ENCODE measurements at regions not wholly inside any gene's neighbourhood (a gene's known extent, or its start where the extent isn't known, plus 50 kb on each side); places are given as distances from the start of the nearest gene placed in this dataset.

DNA sequence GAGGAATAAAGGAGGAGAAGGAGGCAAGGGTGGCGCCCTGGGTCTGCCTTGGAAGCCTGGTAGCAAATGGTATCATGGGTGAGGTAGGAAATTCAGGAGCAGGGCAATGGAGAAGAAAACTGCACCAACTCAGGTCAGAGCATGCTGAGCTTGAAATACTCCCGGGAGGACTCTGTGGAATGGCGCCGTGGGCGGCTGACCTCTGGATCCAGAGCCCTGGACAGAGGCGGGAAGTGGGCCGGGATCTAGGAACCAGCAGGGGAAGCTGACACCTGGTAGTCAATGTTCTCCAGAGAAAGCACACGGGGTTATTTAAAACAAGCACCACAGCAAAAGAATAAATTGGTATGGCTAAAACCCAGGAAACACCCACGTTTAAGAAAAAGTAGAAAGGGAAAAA lies 161.3 kb downstream of the INO80D start (continued):
- TF ChIP-seq, protein P1, sequence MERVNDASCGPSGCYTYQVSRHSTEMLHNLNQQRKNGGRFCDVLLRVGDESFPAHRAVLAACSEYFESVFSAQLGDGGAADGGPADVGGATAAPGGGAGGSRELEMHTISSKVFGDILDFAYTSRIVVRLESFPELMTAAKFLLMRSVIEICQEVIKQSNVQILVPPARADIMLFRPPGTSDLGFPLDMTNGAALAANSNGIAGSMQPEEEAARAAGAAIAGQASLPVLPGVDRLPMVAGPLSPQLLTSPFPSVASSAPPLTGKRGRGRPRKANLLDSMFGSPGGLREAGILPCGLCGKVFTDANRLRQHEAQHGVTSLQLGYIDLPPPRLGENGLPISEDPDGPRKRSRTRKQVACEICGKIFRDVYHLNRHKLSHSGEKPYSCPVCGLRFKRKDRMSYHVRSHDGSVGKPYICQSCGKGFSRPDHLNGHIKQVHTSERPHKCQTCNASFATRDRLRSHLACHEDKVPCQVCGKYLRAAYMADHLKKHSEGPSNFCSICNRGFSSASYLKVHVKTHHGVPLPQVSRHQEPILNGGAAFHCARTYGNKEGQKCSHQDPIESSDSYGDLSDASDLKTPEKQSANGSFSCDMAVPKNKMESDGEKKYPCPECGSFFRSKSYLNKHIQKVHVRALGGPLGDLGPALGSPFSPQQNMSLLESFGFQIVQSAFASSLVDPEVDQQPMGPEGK (tag by site-specific recombination; IDR thresholded peaks at IDR 0.05) = no peak
- TF ChIP-seq HOXA7 (CRISPR knock-in tag; IDR thresholded peaks at IDR 0.05; ENCODE audit: borderline replicate concordance) (no peak), GLIS1 (tag by site-specific recombination; IDR thresholded peaks at IDR 0.05) (no peak), ZNF426 (tag by site-specific recombination; IDR thresholded peaks at IDR 0.05) (no peak), ZNF175 (tag by site-specific recombination; IDR thresholded peaks at IDR 0.05) (no peak)

DNA sequence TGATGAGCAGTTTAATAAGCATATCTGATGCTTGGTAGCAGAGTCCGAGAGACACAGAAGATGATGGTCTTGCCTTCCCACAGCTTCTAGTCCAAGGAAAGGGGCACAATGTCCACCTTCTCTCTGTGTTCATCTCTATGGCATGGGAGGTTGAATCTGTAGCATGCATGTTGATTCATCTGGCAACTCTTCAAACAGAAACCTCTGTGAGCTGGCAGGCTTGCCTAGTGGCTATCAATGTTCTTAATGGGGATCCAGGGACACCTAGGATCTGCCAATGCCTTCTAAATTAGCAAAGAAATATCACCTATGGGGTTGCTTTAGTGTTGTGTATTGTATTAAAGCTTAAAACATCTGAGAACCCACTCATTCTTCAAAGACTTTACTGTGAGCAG lies 170.8 kb downstream of the INO80D start:
- no peak overlapping the region for H3K27ac ChIP-seq (ENCODE audit: extremely low read depth, low read depth, low read length)
- ChIA-PET POLR2A (no interaction called here), CTCF (interaction anchor here (0.7 to 1.4 kb wide), 4 partner anchors 10 to 140 kb away, joined by 3 to 7 read pairs (median 6); no protein-coding TSS in a partner anchor)

More for the DNA sequence above, 170.8 kb downstream of the INO80D start:
- Histone ChIP-seq H3K9me3 (ENCODE audit: control insufficient read depth, insufficient read depth, low read depth, low read length) (no peaks in the 10 kb centered on the region), H3K4me1 (ENCODE audit: control insufficient read depth, insufficient read depth, low read length) (no peaks in the 10 kb centered on the region), H3K36me3 (ENCODE audit: control insufficient read depth in 2 of 2, insufficient read depth in 1 of 2, low read length in 2 of 2) (no peaks in the 10 kb centered on the region), H3K4me3 (ENCODE audit: low read depth, low read length) (no peak overlapping the region)
- TF ChIP-seq, protein P2, sequence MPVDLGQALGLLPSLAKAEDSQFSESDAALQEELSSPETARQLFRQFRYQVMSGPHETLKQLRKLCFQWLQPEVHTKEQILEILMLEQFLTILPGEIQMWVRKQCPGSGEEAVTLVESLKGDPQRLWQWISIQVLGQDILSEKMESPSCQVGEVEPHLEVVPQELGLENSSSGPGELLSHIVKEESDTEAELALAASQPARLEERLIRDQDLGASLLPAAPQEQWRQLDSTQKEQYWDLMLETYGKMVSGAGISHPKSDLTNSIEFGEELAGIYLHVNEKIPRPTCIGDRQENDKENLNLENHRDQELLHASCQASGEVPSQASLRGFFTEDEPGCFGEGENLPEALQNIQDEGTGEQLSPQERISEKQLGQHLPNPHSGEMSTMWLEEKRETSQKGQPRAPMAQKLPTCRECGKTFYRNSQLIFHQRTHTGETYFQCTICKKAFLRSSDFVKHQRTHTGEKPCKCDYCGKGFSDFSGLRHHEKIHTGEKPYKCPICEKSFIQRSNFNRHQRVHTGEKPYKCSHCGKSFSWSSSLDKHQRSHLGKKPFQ (tag by site-specific recombination; IDR thresholded peaks at IDR 0.05) = no peak
- TF ChIP-seq ZNF391 (tag by site-specific recombination; IDR thresholded peaks at IDR 0.05; ENCODE audit: borderline replicate concordance, low read depth) (no peak), ZNF175 (tag by site-specific recombination; IDR thresholded peaks at IDR 0.05) (no peak), WT1 (tag by site-specific recombination; IDR thresholded peaks at IDR 0.05) (no peak), ZNF707 (tag by site-specific recombination; IDR thresholded peaks at IDR 0.05) (no peak), ZNF433 (tag by site-specific recombination; IDR thresholded peaks at IDR 0.05; ENCODE audit: low read depth) (no peak), ZSCAN30 (tag by site-specific recombination; IDR thresholded peaks at IDR 0.05) (no peak), GLI4 (tag by site-specific recombination; IDR thresholded peaks at IDR 0.05) (no peak)
- TF ChIP-seq, protein P3, sequence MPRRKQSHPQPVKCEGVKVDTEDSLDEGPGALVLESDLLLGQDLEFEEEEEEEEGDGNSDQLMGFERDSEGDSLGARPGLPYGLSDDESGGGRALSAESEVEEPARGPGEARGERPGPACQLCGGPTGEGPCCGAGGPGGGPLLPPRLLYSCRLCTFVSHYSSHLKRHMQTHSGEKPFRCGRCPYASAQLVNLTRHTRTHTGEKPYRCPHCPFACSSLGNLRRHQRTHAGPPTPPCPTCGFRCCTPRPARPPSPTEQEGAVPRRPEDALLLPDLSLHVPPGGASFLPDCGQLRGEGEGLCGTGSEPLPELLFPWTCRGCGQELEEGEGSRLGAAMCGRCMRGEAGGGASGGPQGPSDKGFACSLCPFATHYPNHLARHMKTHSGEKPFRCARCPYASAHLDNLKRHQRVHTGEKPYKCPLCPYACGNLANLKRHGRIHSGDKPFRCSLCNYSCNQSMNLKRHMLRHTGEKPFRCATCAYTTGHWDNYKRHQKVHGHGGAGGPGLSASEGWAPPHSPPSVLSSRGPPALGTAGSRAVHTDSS (tag by site-specific recombination; IDR thresholded peaks at IDR 0.05) = no peak
- TF ChIP-seq, protein P4, sequence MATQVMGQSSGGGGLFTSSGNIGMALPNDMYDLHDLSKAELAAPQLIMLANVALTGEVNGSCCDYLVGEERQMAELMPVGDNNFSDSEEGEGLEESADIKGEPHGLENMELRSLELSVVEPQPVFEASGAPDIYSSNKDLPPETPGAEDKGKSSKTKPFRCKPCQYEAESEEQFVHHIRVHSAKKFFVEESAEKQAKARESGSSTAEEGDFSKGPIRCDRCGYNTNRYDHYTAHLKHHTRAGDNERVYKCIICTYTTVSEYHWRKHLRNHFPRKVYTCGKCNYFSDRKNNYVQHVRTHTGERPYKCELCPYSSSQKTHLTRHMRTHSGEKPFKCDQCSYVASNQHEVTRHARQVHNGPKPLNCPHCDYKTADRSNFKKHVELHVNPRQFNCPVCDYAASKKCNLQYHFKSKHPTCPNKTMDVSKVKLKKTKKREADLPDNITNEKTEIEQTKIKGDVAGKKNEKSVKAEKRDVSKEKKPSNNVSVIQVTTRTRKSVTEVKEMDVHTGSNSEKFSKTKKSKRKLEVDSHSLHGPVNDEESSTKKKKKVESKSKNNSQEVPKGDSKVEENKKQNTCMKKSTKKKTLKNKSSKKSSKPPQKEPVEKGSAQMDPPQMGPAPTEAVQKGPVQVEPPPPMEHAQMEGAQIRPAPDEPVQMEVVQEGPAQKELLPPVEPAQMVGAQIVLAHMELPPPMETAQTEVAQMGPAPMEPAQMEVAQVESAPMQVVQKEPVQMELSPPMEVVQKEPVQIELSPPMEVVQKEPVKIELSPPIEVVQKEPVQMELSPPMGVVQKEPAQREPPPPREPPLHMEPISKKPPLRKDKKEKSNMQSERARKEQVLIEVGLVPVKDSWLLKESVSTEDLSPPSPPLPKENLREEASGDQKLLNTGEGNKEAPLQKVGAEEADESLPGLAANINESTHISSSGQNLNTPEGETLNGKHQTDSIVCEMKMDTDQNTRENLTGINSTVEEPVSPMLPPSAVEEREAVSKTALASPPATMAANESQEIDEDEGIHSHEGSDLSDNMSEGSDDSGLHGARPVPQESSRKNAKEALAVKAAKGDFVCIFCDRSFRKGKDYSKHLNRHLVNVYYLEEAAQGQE (tag by site-specific recombination; IDR thresholded peaks at IDR 0.05) = no peak
